Epithelial cell of esophagus (primary cell): ENCODE measurements at regions not wholly inside any gene's neighbourhood (a gene's known extent, or its start where the extent isn't known, plus 50 kb on each side); places are given as distances from the start of the nearest gene placed in this dataset.

Experiments used
- DNase-seq: peaks from one replicate; pipeline ENCODE4 v3.0.0; 2010; ENCODE audit warnings: low read depth
- H3K4me3 ChIP-seq: 2 replicates; pipeline ENCODE4 v1.5.1; 2011; ENCODE audit warnings: mild to moderate bottlenecking, low read length, control low read depth
- TF ChIP-seq, protein P1 (sequence below): IDR thresholded peaks from 2 replicates; pipeline ENCODE4 v1.5.1; 2011; ENCODE audit warnings: low read depth, mild to moderate bottlenecking, low read length, control low read depth, inconsistent platforms; ENCODE audit not compliant: insufficient read depth; ENCODE audit errors: missing control alignments

GRCh38 chr5:128798871-128799270 is 166.4 kb upstream of the SLC27A6 start:
- no peak for DNase-seq
- no peak overlapping the region for H3K4me3 ChIP-seq
- TF ChIP-seq, protein P1, sequence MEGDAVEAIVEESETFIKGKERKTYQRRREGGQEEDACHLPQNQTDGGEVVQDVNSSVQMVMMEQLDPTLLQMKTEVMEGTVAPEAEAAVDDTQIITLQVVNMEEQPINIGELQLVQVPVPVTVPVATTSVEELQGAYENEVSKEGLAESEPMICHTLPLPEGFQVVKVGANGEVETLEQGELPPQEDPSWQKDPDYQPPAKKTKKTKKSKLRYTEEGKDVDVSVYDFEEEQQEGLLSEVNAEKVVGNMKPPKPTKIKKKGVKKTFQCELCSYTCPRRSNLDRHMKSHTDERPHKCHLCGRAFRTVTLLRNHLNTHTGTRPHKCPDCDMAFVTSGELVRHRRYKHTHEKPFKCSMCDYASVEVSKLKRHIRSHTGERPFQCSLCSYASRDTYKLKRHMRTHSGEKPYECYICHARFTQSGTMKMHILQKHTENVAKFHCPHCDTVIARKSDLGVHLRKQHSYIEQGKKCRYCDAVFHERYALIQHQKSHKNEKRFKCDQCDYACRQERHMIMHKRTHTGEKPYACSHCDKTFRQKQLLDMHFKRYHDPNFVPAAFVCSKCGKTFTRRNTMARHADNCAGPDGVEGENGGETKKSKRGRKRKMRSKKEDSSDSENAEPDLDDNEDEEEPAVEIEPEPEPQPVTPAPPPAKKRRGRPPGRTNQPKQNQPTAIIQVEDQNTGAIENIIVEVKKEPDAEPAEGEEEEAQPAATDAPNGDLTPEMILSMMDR, result no peak

GRCh38 chr5:128799945-128800344 is 165.3 kb upstream of the SLC27A6 start:
- TF ChIP-seq, protein P1, result no peak
- H3K4me3 ChIP-seq, result no peak overlapping the region
- DNase-seq, result no peak

DNA sequence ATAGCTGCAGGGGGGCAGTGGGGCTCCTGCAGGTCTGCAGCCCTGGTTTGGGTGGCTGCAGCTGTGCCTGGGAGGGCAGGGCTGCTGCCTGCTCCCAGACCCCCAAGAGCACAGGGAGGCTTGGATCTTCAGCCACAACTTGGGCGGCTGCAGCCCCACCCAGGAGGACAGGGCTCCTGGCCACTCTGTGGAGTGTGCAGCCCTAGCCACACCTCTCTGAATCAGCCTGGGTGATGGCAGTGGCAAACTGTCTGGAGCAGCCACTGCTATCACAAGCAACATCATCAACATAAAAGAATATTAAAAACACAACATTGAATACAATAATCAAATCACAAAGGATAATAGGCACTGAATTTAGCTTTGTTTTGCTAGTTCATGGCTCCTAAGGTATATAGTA is 164.9 kb upstream of the SLC27A6 start:
- TF ChIP-seq, protein P1, result no peak
- DNase-seq, result no peak
- no peak overlapping the region for H3K4me3 ChIP-seq

DNA sequence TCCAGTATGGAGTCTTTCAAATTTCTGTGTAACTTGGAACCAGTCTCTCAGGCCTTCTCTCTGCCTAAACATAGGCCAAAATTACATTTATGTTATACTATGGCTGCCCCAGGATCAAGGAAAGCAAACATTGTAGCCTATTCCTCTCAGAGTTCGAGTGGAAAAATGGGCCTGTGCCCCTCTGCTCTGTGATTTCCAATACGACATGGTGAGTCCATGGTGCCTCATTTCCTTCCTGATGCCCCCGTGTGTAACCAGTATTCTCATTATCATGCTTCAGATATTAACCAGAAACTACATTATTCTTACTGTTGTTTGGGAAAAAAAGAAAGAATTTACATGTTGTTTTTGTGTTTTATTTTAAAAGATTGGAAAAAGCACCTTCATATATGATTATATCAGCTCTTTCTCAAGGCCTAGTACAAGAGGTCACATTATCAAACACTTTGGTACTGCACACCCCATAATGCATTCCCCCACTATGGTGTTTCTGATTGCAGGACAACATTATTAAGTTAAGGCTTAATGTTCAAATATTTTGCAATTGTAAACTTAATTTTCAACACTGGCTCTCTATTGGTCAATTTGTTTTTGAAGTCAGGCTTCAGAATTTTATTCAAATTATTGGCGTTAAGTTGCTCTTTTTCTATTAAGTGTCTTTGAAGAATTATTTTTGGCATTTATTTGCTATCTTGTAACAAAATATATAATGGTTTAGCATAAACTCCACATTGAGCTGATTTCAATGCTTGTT is 151.8 kb upstream of the SLC27A6 start:
- H3K4me3 ChIP-seq, result no peak overlapping the region
- no peak for DNase-seq
- TF ChIP-seq, protein P1, result no peak

DNA sequence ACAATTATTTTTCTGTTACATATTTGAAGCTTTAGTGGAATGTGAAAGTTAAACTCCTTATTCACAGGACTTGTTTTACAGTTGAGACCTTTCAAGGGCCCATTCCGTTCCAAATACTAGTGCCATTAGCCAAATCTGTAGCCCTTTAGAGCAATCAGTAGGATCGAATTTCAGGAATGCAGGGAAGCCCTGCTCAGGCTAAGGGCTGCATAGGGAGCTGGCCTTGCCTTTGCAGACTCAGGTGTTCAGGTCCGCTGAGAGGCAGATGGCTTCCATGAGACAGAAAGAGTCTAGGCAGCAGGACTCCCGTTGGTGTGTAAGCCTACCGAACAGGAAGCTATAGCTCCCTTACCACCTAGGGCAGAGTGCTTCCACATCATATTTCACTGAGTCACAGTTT is 150.1 kb upstream of the SLC27A6 start:
- H3K4me3 ChIP-seq, result no peak overlapping the region
- TF ChIP-seq, protein P1, result no peak
- DNase-seq, result peak; percentile 38

- DNase-seq, result peak; percentile 32
- TF ChIP-seq, protein P1, result no peak
- no peak overlapping the region for H3K4me3 ChIP-seq
Measured at GRCh38 chr5:128825826-128826225, 139.5 kb upstream of the SLC27A6 start.

DNA sequence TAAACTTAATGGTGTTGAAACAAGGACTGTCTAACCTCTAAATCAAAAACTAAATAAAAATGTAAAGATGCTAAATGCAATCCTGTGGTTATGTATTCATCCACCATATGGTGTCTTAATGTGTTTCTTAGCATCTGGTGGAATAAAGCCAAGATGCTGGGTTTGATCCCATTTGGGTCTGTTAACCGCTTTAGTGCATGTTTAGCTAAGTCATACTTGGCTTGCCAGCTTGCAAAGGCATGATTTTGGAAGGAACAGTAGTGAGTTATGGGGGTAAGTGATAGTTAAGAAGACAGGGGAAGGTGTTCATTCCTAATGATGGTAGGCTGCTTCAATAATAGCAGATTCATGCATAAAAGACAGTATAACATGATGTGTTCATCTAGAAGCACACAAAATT is 139.0 kb upstream of the SLC27A6 start:
- TF ChIP-seq, protein P1, result no peak
- H3K4me3 ChIP-seq, result no peak overlapping the region
- DNase-seq, result no peak
